Uterus (tissue), 3 donors: ENCODE measurements at regions not wholly inside any gene's neighbourhood (a gene's known extent, or its start where the extent isn't known, plus 50 kb on each side); places are given as distances from the start of the nearest gene placed in this dataset.

Experiments used
- DNase-seq, 2 donors: peaks; one replicate each; pipeline ENCODE4 v3.0.0-alpha.2; 2019 to 2020
- H3K27ac ChIP-seq, 2 donors: fragments of 200-600 bp; sonication (generic); 1 replicate in 1 of 2; 2 replicates in 1 of 2; pipeline ENCODE4 v1.5.1; 2016 to 2018
- H3K27me3 ChIP-seq, 2 donors: fragments of 200-600 bp; sonication (generic); one replicate each; pipeline ENCODE4 v1.5.1; 2018 to 2019; ENCODE audit warnings: control low read depth in 1 of 2
- H3K36me3 ChIP-seq, 2 donors: fragments of 200-600 bp; sonication (generic); one replicate each; pipeline ENCODE4 v1.5.1; 2019; ENCODE audit warnings: control low read depth in 1 of 2
- H3K4me1 ChIP-seq, 2 donors: fragments of 200-600 bp; sonication (generic); one replicate each; pipeline ENCODE4 v1.5.1; 2018 to 2019; ENCODE audit warnings: control low read depth in 1 of 2
- H3K4me3 ChIP-seq, 2 donors: fragments of 200-600 bp; sonication (generic); 1 replicate in 1 of 2; 2 replicates in 1 of 2; pipeline ENCODE4 v1.5.1; 2018 to 2019; ENCODE audit warnings: mild to moderate bottlenecking in 1 of 2
- H3K9me3 ChIP-seq, 2 donors: fragments of 200-600 bp; sonication (generic); one replicate each; pipeline ENCODE4 v1.5.1; 2019; ENCODE audit warnings: control low read depth in 1 of 2
- POLR2A ChIP-seq, 2 donors: fragments of 450-650 bp; IDR thresholded peaks; one replicate each; pipeline ENCODE4 v1.6.1; 2016; ENCODE audit warnings: antibody characterized with exemption in 2 of 2, mild to moderate bottlenecking in 1 of 2, moderate library complexity in 1 of 2
- intact Hi-C: fragments of 100-400 bp; cut with DNase I; formaldehyde crosslinking; loops from one replicate; pipeline ENCODE4 v1.15.1; 2023; ENCODE audit warnings: low total_unique reads
- TF ChIP-seq, protein P1 (sequence below), 4 experiments: fragments of 200-600 bp in 2 of 4; fragments of 450-650 bp in 2 of 4; sonication (generic) in 2 of 4; IDR thresholded peaks; one replicate each; pipeline ENCODE4 v1.5.1; 2016 to 2019; ENCODE audit warnings: antibody characterized with exemption in 4 of 4, mild to moderate bottlenecking in 2 of 4, moderate library complexity in 1 of 4
- donor health status: DM: yes; HTN: yes; CAD: no.

DNA sequence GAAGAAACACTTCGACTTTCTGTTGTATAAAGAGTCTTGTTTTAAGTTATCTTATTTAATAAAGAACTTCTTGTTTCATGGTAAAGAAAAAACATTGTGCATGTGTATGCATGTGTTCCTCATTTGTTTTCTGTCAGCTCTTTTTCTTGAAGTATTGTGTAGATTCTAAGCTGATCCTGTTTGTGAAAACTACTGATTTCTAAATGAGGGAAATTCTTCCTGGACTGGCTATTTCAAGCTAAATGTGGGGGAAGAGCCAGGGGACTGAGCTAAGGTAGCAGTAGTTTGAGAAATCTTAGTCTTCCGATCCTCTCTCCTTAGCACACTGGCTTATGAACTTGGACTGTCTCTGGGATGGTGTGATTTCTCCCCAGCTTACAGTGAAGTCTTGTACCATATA is 56.4 kb upstream of the RBMS1 start:
- intact Hi-C loops = no loop called here
- TF ChIP-seq, protein P1, sequence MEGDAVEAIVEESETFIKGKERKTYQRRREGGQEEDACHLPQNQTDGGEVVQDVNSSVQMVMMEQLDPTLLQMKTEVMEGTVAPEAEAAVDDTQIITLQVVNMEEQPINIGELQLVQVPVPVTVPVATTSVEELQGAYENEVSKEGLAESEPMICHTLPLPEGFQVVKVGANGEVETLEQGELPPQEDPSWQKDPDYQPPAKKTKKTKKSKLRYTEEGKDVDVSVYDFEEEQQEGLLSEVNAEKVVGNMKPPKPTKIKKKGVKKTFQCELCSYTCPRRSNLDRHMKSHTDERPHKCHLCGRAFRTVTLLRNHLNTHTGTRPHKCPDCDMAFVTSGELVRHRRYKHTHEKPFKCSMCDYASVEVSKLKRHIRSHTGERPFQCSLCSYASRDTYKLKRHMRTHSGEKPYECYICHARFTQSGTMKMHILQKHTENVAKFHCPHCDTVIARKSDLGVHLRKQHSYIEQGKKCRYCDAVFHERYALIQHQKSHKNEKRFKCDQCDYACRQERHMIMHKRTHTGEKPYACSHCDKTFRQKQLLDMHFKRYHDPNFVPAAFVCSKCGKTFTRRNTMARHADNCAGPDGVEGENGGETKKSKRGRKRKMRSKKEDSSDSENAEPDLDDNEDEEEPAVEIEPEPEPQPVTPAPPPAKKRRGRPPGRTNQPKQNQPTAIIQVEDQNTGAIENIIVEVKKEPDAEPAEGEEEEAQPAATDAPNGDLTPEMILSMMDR (IDR thresholded peaks at IDR 0.05) = no peak
- no peak for TF ChIP-seq POLR2A (IDR thresholded peaks at IDR 0.05)
- Histone ChIP-seq H3K9me3 (no peaks in the 10 kb centered on the region), H3K27me3 (no peaks in the 10 kb centered on the region), H3K4me3 (no peak overlapping the region), H3K36me3 (no peaks in the 10 kb centered on the region), H3K4me1 (no peaks in the 10 kb centered on the region), H3K27ac (no peak overlapping the region)
- DNase-seq = no peak

DNA sequence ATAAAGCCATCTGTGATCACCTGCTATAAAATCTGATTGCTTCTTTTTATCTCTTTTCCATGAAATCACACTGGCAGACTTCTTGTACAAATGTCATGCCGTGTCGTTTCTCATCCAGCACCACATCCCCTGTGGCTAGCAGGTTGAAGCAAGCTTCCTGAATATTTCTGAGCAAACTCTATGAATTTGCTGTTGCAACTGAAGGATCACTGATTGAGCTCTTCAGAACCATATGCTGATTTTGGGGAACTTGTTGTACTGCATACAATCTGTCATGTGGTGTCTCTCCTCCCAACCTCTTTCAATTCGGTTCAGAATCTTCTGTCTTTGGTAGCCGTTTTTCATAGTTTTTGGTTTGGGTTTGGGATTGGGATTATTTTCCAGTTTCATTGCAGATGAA is 57.7 kb upstream of the RBMS1 start:
- DNase-seq = no peak
- Histone ChIP-seq H3K36me3 (no peaks in the 10 kb centered on the region), H3K4me3 (no peak overlapping the region), H3K4me1 (no peaks in the 10 kb centered on the region), H3K27ac (no peak overlapping the region), H3K27me3 (no peaks in the 10 kb centered on the region), H3K9me3 (no peaks in the 10 kb centered on the region)
- intact Hi-C loops = no loop called here
- TF ChIP-seq, protein P1 (IDR thresholded peaks at IDR 0.05) = no peak

DNA sequence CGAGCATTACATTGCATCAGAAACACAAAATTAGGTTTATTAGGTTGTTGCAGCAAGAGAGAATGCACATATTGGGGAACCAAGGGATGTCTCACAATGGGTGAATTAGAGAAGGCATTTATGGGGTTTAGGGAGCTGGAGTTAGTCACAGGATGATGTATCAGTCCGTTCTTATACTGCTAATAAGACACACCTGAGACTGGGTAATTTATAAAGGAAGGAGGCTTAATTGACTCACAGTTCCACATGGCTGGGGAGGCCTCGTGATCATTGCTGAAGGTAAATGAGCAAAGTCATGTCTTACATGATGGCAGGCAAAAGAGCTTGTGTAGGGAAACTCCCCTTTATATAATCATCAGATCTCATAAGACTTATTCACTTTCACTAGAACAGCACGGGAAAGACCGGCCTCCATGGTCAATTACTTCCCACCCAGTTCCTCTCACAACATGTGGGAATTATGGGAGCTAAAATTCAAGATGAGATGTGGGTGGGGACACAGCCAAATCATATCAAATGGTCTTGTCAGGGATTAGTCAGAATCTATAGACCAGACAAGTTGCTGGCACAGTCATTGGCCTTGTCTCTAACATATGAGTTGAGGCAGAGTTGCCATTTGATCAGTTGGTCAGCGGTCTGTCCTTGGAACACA is 61.9 kb upstream of the RBMS1 start:
- no peaks in the 10 kb centered on the region for H3K27me3 ChIP-seq
- intact Hi-C loops = no loop called here

DNA sequence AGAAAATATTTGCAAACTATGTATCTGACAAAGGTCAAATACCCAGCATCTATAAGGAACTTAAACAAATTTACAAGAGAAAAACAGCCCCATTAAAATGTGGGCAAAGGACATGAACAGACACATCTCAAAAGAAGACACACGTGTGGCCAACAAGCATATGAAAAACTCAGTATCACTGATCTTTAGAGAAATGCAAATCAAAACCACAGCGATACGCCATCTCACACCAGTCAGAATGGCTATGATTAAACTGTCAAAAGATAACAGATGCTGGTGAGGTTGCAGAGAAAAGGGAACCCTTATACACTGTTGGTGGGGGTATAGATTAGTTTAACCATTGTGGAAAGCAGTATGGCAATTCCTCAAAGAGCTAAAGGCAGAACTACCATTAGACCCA is 64.3 kb upstream of the RBMS1 start:
- H3K9me3 ChIP-seq = no peaks in the 10 kb centered on the region
- H3K4me3 ChIP-seq = no peak overlapping the region
- intact Hi-C loops = no loop called here
- H3K27ac ChIP-seq = no peak overlapping the region
- H3K27me3 ChIP-seq = no peaks in the 10 kb centered on the region
- DNase-seq = no peak
- H3K36me3 ChIP-seq = no peaks in the 10 kb centered on the region
- no peaks in the 10 kb centered on the region for H3K4me1 ChIP-seq
- TF ChIP-seq, protein P1 (IDR thresholded peaks at IDR 0.05) = no peak
- no peak for TF ChIP-seq POLR2A (IDR thresholded peaks at IDR 0.05)

More for the DNA sequence above, 61.9 kb upstream of the RBMS1 start:
- Histone ChIP-seq H3K4me3 (no peak overlapping the region), H3K36me3 (no peaks in the 10 kb centered on the region), H3K9me3 (no peaks in the 10 kb centered on the region), H3K4me1 (no peaks in the 10 kb centered on the region), H3K27ac (no peak overlapping the region)
- DNase-seq = no peak
- TF ChIP-seq, protein P1 (IDR thresholded peaks at IDR 0.05) = no peak
- no peak for TF ChIP-seq POLR2A (IDR thresholded peaks at IDR 0.05)

DNA sequence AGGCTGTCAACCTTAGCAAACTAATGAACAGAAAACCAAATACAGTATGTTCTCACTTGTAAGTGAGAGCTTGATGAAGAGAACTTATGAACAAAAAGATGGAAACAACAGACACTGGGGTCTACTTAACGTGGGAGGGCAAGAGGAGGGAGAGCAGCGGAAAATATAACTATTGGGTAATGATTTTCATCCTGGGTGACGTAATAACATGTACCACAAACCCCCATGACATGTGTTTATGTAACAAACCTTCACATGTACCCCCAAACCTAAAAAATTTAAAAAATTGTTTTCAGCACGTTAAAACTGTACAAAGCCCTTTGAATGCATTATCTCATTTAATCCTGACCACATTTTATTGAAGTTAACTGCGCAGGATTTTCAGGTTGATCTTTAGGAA is 64.9 kb upstream of the RBMS1 start:
- no peaks in the 10 kb centered on the region for H3K36me3 ChIP-seq
- H3K4me1 ChIP-seq = no peaks in the 10 kb centered on the region
- TF ChIP-seq, protein P1 (IDR thresholded peaks at IDR 0.05) = no peak
- no peak for TF ChIP-seq POLR2A (IDR thresholded peaks at IDR 0.05)
- DNase-seq = no peak
- intact Hi-C loops = no loop called here
- no peak overlapping the region for H3K4me3 ChIP-seq
- no peak overlapping the region for H3K27ac ChIP-seq
- no peaks in the 10 kb centered on the region for H3K9me3 ChIP-seq
- no peaks in the 10 kb centered on the region for H3K27me3 ChIP-seq
